ENCODE measurements at regions not wholly inside any gene's neighbourhood (a gene's known extent, or its start where the extent isn't known, plus 50 kb on each side); places are given as distances from the start of the nearest gene placed in this dataset.
"Not testable (repeated sequence)": the region's sequence is repeated elsewhere in the genome, so short reads cannot be mapped to it uniquely, and the experiment has no call there.

GRCh38 chr21:5217933-5218332 is 5303.4 kb upstream of the TPTE start:
- H3K27me3 ChIP-seq (replicated peaks in 1 of 7); intact Hi-C loops (cut with DNase I; ENCODE audit: low total_unique reads): not testable (repeated sequence)
- 30 to 57% (median 41%) methylated on average over 3 to 4 of the region's 4 CpGs for WGBS, 5 donors

GRCh38 chr21:5219988-5220387 is 5301.4 kb upstream of the TPTE start:
- DNase-seq; intact Hi-C loops (cut with DNase I; ENCODE audit: low total_unique reads); H3K4me3 ChIP-seq; H3K27ac ChIP-seq; H3K27me3 ChIP-seq (replicated peaks in 1 of 7); H3K4me1 ChIP-seq; H3K36me3 ChIP-seq: not testable (repeated sequence)
- 44 to 62% (median 48%) methylated on average over 5 of the region's 5 CpGs for WGBS, 5 donors
- peaks cover 0 to 74% (median 55%) of the 10 kb centered on the region in 8 donors for H3K9me3 ChIP-seq

More at GRCh38 chr21:5217933-5218332, 5303.4 kb upstream of the TPTE start:
- not testable (repeated sequence) for DNase-seq, H3K4me1 ChIP-seq, H3K4me3 ChIP-seq, H3K27ac ChIP-seq, H3K36me3 ChIP-seq
- peaks cover 0 to 56% (median 41%) of the 10 kb centered on the region in 8 donors for H3K9me3 ChIP-seq

DNA sequence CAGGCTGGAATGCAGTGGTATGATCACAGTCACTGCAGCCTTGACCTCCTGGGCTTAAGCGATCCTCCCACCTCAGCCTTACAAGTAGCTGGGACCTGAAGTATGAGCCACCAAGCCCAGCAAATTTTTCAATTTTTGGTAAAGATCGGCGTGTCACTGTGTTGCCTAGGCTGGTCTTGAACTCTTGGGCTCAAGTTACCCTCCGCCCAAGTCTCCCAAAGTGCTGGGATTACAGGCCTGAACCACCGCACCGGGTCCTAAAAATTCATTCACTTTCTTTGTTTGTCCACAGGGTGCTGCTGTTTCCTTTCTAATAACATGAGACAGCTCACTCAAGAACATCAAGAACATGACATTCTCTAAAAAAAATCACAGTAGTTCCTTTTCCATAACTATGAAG is 5300.9 kb upstream of the TPTE start:
- H3K36me3 ChIP-seq; H3K27me3 ChIP-seq (replicated peaks in 1 of 7); H3K4me1 ChIP-seq; H3K4me3 ChIP-seq; intact Hi-C loops (cut with DNase I; ENCODE audit: low total_unique reads); H3K27ac ChIP-seq: not testable (repeated sequence)
- H3K9me3 ChIP-seq = peaks cover 2 to 78% (median 59%) of the 10 kb centered on the region in 8 donors
- peak; percentile 71 for DNase-seq
- 64 to 67% (median 67%) methylated on average over 6 of the region's 6 CpGs for WGBS, 5 donors

DNA sequence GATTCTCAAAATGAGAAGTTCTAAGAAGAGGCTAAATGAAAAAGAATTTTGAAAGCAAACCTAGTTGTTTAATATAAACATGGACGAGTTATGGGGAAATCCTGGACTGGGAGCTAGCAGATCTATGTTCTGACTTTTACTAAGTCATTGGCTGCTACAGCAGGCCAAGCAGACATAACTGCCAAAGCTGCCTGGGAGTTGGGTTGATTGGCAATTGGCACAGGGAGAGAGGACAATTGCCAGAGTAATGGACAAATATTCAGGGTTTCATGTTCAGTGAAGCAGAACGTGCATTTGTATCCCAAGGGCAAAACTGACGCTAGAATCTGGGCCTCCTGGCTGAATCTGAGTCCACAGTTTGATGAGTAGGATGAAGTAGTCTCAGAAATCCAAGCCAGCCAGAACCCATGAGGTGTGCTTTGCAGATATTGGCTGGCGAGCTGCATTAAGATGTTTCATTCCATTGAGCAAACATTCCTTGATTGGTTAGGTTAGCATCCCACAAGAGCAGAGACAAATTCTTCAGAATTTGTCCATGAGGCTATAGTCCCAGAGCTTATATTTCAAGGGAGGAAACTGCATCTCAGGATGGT is 5299.8 kb upstream of the TPTE start:
- H3K4me3 ChIP-seq; H3K27me3 ChIP-seq (replicated peaks in 1 of 7); H3K27ac ChIP-seq; intact Hi-C loops (cut with DNase I; ENCODE audit: low total_unique reads); DNase-seq; H3K4me1 ChIP-seq; H3K36me3 ChIP-seq: not testable (repeated sequence)
- H3K9me3 ChIP-seq = peaks cover 2 to 85% (median 68%) of the 10 kb centered on the region in 8 donors
- WGBS, 5 donors = 37 to 46% (median 40%) methylated on average over 4 of the region's 4 CpGs

DNA sequence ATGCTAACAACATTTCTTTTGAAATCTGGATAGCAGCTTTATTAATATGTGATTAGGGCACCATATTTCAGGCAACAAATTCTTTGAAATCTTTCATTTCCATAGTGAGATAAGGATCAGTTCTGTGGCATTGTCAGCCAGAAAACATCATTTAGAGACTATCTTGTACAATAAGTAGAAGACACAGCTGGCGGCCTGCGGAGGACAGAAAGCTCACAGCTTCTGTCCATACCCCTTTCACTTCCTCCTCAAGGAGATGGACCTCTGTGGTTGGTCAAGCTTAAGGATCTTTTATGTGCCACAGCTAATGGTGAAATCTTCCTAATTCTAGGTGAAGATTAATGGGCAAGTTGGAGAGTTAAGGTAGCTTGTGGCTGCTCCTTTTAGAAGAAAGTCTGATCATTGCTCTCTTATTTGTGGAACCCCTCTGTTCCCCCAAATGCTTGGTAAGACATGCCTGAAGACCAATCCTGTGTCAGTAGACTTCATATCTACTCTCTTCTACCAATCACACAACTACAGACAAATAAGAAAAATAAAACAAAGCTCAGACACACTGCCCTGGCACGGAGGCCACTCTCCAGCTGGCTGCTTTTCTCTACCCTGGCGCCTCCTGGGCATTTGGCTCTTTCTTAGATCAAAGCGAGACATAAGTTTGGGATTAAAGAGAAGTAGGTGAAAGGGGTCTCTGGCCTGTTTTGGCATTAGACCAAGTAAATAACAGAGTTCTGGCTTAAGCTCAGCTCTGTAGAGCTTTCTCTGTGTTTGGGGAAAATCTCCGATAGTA is 5298.2 kb upstream of the TPTE start:
- DNase-seq = peak; percentile 75

DNA sequence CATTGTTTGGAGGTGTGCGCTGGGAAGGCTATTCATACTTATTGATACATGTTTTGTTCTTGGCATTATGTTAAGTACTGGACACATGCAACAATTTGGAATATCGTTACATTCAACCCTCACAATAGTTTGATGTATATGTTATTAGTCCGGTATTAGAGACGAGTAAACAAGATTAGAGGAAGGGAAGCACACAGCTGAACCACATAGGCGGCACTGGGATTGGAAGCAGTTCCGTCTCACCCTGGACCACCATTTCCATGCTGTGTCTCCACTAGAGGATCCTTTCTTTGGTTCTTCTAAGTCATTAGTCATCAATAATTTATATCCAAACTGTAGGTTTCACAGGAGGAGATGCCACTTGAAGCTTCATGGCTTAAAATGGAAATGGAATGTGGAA is 5297.2 kb upstream of the TPTE start:
- H3K9me3 ChIP-seq = peaks cover 5 to 88% (median 69%) of the 10 kb centered on the region in 8 donors
- DNase-seq; H3K27ac ChIP-seq; H3K4me3 ChIP-seq; H3K36me3 ChIP-seq; H3K4me1 ChIP-seq; intact Hi-C loops (cut with DNase I; ENCODE audit: low total_unique reads); H3K27me3 ChIP-seq (replicated peaks in 1 of 7): not testable (repeated sequence)
- 64 to 78% (median 72%) methylated on average over 6 of the region's 6 CpGs for WGBS, 5 donors

More for the DNA sequence above, 5298.2 kb upstream of the TPTE start:
- WGBS, 5 donors = 54 to 66% (median 61%) methylated on average over 6 of the region's 6 CpGs
- H3K27ac ChIP-seq; H3K36me3 ChIP-seq; H3K4me1 ChIP-seq; H3K4me3 ChIP-seq; intact Hi-C loops (cut with DNase I; ENCODE audit: low total_unique reads); H3K27me3 ChIP-seq (replicated peaks in 1 of 7): not testable (repeated sequence)
- H3K9me3 ChIP-seq = peaks cover 2 to 85% (median 67%) of the 10 kb centered on the region in 8 donors

DNA sequence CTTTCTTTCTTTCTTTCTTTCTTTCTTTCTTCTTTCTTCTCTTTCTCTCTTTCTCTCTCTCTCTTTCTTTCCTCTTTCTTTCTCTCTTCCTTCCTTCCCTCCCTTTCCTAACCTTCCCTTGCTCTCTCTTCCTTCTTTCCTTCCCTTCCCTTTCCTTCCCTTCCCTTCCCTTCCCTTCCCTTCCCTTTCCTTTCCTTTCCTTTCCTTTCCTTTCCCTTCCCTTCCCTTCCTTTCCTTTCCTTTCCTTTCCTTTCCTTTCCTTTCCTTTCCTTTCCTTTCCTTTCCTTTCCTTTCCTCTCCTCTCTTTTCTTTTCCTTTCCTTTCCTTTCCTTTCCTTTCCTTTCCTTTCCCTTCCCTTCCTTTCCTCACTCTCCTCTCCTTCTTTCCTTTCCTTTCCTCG is 5294.1 kb upstream of the TPTE start:
- H3K4me3 ChIP-seq; H3K36me3 ChIP-seq; H3K27ac ChIP-seq; H3K4me1 ChIP-seq; DNase-seq; intact Hi-C loops (cut with DNase I; ENCODE audit: low total_unique reads); H3K27me3 ChIP-seq (replicated peaks in 1 of 7): not testable (repeated sequence)
- peaks cover 5 to 90% (median 70%) of the 10 kb centered on the region in 8 donors for H3K9me3 ChIP-seq
- 15 to 30% (median 18%) methylated on average over 1 of the region's 1 CpG for WGBS, 5 donors

DNA sequence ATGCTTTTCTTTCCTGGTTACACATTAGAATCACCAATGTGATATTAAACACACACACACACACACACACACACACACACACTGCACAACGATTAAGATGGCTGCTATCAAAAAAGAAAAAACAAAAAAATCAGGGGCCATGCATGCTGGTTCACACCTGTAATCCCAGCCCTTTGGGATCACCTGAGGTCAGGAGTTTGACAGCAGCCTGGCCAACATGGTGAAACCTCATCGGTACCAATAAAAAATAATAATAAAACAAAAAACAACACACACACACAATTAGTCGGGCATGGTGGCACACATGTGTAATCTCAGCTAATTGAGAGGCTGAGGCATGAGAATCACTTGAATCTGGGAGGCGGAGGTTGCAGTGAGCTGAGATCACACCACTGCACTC is 5290.8 kb upstream of the TPTE start:
- DNase-seq; H3K36me3 ChIP-seq; H3K4me1 ChIP-seq; H3K4me3 ChIP-seq; intact Hi-C loops (cut with DNase I; ENCODE audit: low total_unique reads); H3K27ac ChIP-seq; H3K27me3 ChIP-seq (replicated peaks in 1 of 7): not testable (repeated sequence)
- H3K9me3 ChIP-seq = peaks cover 7 to 86% (median 69%) of the 10 kb centered on the region in 8 donors
- 69 to 84% (median 73%) methylated on average over 4 of the region's 4 CpGs for WGBS, 5 donors

GRCh38 chr21:5231261-5231660 is 5290.1 kb upstream of the TPTE start:
- H3K27ac ChIP-seq; H3K36me3 ChIP-seq; H3K27me3 ChIP-seq (replicated peaks in 1 of 7); intact Hi-C loops (cut with DNase I; ENCODE audit: low total_unique reads); H3K4me1 ChIP-seq; H3K4me3 ChIP-seq: not testable (repeated sequence)
- H3K9me3 ChIP-seq = peaks cover 7 to 86% (median 69%) of the 10 kb centered on the region in 8 donors
- peak; percentile 76 for DNase-seq
- WGBS, 5 donors = 66 to 76% (median 72%) methylated on average over 9 to 10 of the region's 10 CpGs

GRCh38 chr21:5232176-5232958 is 5289.0 kb upstream of the TPTE start:
- H3K36me3 ChIP-seq; H3K27ac ChIP-seq; H3K4me3 ChIP-seq; DNase-seq; H3K4me1 ChIP-seq; H3K27me3 ChIP-seq (replicated peaks in 1 of 7); intact Hi-C loops (cut with DNase I; ENCODE audit: low total_unique reads): not testable (repeated sequence)
- H3K9me3 ChIP-seq = peaks cover 7 to 88% (median 71%) of the 10 kb centered on the region in 8 donors
- 53 to 70% (median 59%) methylated on average over 6 to 7 of the region's 7 CpGs for WGBS, 5 donors

Data from spleen (tissue), 11 donors.